H1 (cell line): ENCODE measurements at regions not wholly inside any gene's neighbourhood (a gene's known extent, or its start where the extent isn't known, plus 50 kb on each side); places are given as distances from the start of the nearest gene placed in this dataset.

ENCODE experiments used
- CTCF ChIA-PET: fragments of 300-600 bp; sonication (Branson Sonifier 250); formaldehyde crosslinking; loops from one replicate; lab custom pipeline; 2021; ENCODE audit not compliant: partially characterized antibody; lab: Charles Lee
- POLR2A ChIA-PET: fragments of 300-600 bp; sonication (Branson Sonifier 250); formaldehyde crosslinking; loops from one replicate; lab custom pipeline; 2021; ENCODE audit warnings: inconsistent platforms; ENCODE audit not compliant: partially characterized antibody; lab: Charles Lee
- DNase-seq, 2 experiments: peaks; one replicate each; pipeline versions ENCODE4 v3.0.0 to v3.0.0-alpha.2; 2010 to 2022; ENCODE audit warnings: low spot score in 2 of 2, low read depth in 1 of 2, mixed read lengths in 1 of 2
- FAIRE-seq: peaks from 2 replicates; lab custom pipeline; 2011; peaks lifted over from hg19 to GRCh38; lab: Jason Lieb, UNC
- H2AFZ ChIP-seq: 2 replicates; pipeline ENCODE4 v1.8.1; 2012; ENCODE audit warnings: low read length, inconsistent platforms
- H2AK5ac ChIP-seq: 2 replicates; pipeline ENCODE4 v1.6.1; 2013; ENCODE audit warnings: low read depth, low read length
- H2BK120ac ChIP-seq: replicated peaks from 2 replicates; pipeline ENCODE3; 2013; ENCODE audit warnings: low read depth, low read length, inconsistent platforms
- H2BK12ac ChIP-seq: 2 replicates; pipeline ENCODE4 v1.6.1; 2013; ENCODE audit warnings: low read depth, low read length
- H2BK15ac ChIP-seq: 2 replicates; pipeline ENCODE4 v1.6.1; 2013; ENCODE audit warnings: low read length
- H2BK20ac ChIP-seq: 2 replicates; pipeline ENCODE4 v1.6.1; 2013; ENCODE audit warnings: low read length
- H2BK5ac ChIP-seq: 2 replicates; pipeline ENCODE4 v1.6.1; 2013; ENCODE audit warnings: low read depth, low read length
- H3K14ac ChIP-seq: 2 replicates; pipeline ENCODE4 v1.6.1; 2013; ENCODE audit warnings: inconsistent platforms; ENCODE audit not compliant: insufficient read length
- H3K18ac ChIP-seq: 2 replicates; pipeline ENCODE4 v1.6.1; 2013; ENCODE audit warnings: low read length; ENCODE audit errors: extremely low read depth
- H3K23ac ChIP-seq: 2 replicates; pipeline ENCODE4 v1.6.1; 2013; ENCODE audit warnings: inconsistent platforms; ENCODE audit not compliant: insufficient read length
- H3K23me2 ChIP-seq: 2 replicates; pipeline ENCODE4 v1.6.1; 2013; ENCODE audit warnings: low read depth, low read length
- H3K27ac ChIP-seq: 2 replicates; pipeline ENCODE4 v1.6.1; 2011; ENCODE audit warnings: low read depth, low read length, inconsistent platforms
- H3K27me3 ChIP-seq, 4 experiments: replicated peaks in 1 of 4; 1 replicate in 1 of 4; 2 replicates in 3 of 4; pipeline versions ENCODE4 v1.6.1 to v1.8.1; 2011 to 2013; ENCODE audit warnings: low read length in 3 of 4, mild to moderate bottlenecking in 3 of 4, inconsistent platforms in 2 of 4, mixed read lengths in 2 of 4, moderate library complexity in 1 of 4; ENCODE audit not compliant: control insufficient read depth in 3 of 4, insufficient read depth in 3 of 4; ENCODE audit errors: extremely low read depth in 1 of 4
- H3K36me3 ChIP-seq, 4 experiments: 2 replicates each; pipeline versions ENCODE4 v1.6.1 to v1.8.1; 2011 to 2013; ENCODE audit warnings: mild to moderate bottlenecking in 4 of 4, low read length in 3 of 4, moderate library complexity in 2 of 4, control low read depth in 1 of 4, inconsistent platforms in 1 of 4; ENCODE audit not compliant: insufficient read depth in 4 of 4, control insufficient read depth in 2 of 4
- H3K4ac ChIP-seq: replicated peaks from 2 replicates; pipeline ENCODE3; 2013; ENCODE audit warnings: low read length, low read depth, mixed read lengths, inconsistent platforms; ENCODE audit not compliant: insufficient read length
- H3K4me1 ChIP-seq, 4 experiments: replicated peaks in 1 of 4; 1 replicate in 1 of 4; 2 replicates in 3 of 4; pipeline versions ENCODE4 v1.6.1 to v1.8.1; 2011 to 2013; ENCODE audit warnings: low read length in 3 of 4, inconsistent platforms in 2 of 4, mixed read lengths in 1 of 4; ENCODE audit not compliant: insufficient read depth in 4 of 4, control insufficient read depth in 3 of 4
- H3K4me2 ChIP-seq, 2 experiments: 2 replicates each; pipeline versions ENCODE4 v1.6.1 to v1.8.1; 2011 to 2013; ENCODE audit warnings: low read depth in 2 of 2, low read length in 2 of 2, control low read depth in 1 of 2, inconsistent platforms in 1 of 2, mild to moderate bottlenecking in 1 of 2; ENCODE audit not compliant: insufficient read depth in 1 of 2
- H3K4me3 ChIP-seq, 4 experiments: fragments of 200-600, 300-600 bp in 1 of 4; sonication (generic), shearing (Covaris generic), sonication (Bioruptor Twin) in 1 of 4; 2 replicates each; pipeline versions ENCODE4 v1.5.1 to v1.8.1; 2011 to 2016; ENCODE audit warnings: low read length in 4 of 4, low read depth in 3 of 4, control low read depth in 2 of 4, inconsistent platforms in 2 of 4, mild to moderate bottlenecking in 2 of 4, mixed read lengths in 1 of 4, moderate library complexity in 1 of 4; ENCODE audit not compliant: insufficient read depth in 2 of 4; ENCODE audit errors: extremely low read depth in 1 of 4
- H3K56ac ChIP-seq: replicated peaks from 2 replicates; pipeline ENCODE3; 2013; ENCODE audit warnings: low read depth, mild to moderate bottlenecking, mixed read lengths, low read length, inconsistent platforms; ENCODE audit not compliant: insufficient read length
- H3K79me1 ChIP-seq: 2 replicates; pipeline ENCODE4 v1.6.1; 2013; ENCODE audit warnings: low read depth, low read length, control low read depth
- H3K79me2 ChIP-seq, 2 experiments: 2 replicates each; pipeline versions ENCODE4 v1.6.1 to v1.8.1; 2012 to 2013; ENCODE audit warnings: low read length in 2 of 2, mild to moderate bottlenecking in 2 of 2, inconsistent platforms in 1 of 2; ENCODE audit not compliant: insufficient read depth in 2 of 2, control insufficient read depth in 1 of 2
- H3K9ac ChIP-seq, 4 experiments: replicated peaks in 1 of 4; 1 replicate in 1 of 4; 2 replicates in 3 of 4; pipeline versions ENCODE4 v1.6.1 to v1.8.1; 2011 to 2013; ENCODE audit warnings: low read depth in 3 of 4, low read length in 3 of 4, control low read depth in 2 of 4, mild to moderate bottlenecking in 2 of 4, moderate library complexity in 2 of 4, inconsistent platforms in 1 of 4; ENCODE audit errors: extremely low read depth in 1 of 4
- H3K9me3 ChIP-seq, 2 experiments: 2 replicates each; pipeline versions ENCODE4 v1.6.1 to v1.8.1; 2012 to 2013; ENCODE audit warnings: mild to moderate bottlenecking in 2 of 2, moderate library complexity in 2 of 2, control low read depth in 1 of 2, inconsistent platforms in 1 of 2, low read depth in 1 of 2, low read length in 1 of 2, mixed read lengths in 1 of 2; ENCODE audit not compliant: insufficient read depth in 2 of 2
- H4K20me1 ChIP-seq, 2 experiments: replicated peaks in 1 of 2; 2 replicates each; pipeline versions ENCODE3 to v1.8.1; 2011 to 2013; ENCODE audit warnings: inconsistent platforms in 2 of 2, low read length in 2 of 2, mild to moderate bottlenecking in 1 of 2; ENCODE audit not compliant: insufficient read depth in 2 of 2, control insufficient read depth in 1 of 2
- H4K5ac ChIP-seq: 2 replicates; pipeline ENCODE4 v1.6.1; 2013; ENCODE audit warnings: low read length, low read depth, mixed read lengths, inconsistent platforms; ENCODE audit not compliant: insufficient read length
- H4K8ac ChIP-seq: 2 replicates; pipeline ENCODE4 v1.8.0; 2013; ENCODE audit warnings: mild to moderate bottlenecking, moderate library complexity, low read length, inconsistent platforms; ENCODE audit not compliant: insufficient read depth; ENCODE audit errors: extremely low read depth
- H4K91ac ChIP-seq: replicated peaks from 2 replicates; pipeline ENCODE3; 2013; ENCODE audit warnings: low read length, mixed read lengths, inconsistent platforms; ENCODE audit not compliant: insufficient read length
- BACH1 ChIP-seq: IDR thresholded peaks from 2 replicates; pipeline ENCODE4 v1.6.1; 2012; ENCODE audit warnings: low read length, improper control_type of control experiment
- CBX5 ChIP-seq: fragments of 300-800, 300-1000 bp; sonication (generic); IDR thresholded peaks from 2 replicates; pipeline ENCODE4 v1.7.1; 2016; ENCODE audit warnings: antibody characterized with exemption, low read length, low read depth
- CEBPB ChIP-seq: IDR thresholded peaks from 2 replicates; pipeline ENCODE4 v1.6.1; 2012; ENCODE audit warnings: low read depth, low read length
- CREB1 ChIP-seq: IDR thresholded peaks from 2 replicates; pipeline ENCODE4 v1.6.1; 2012; ENCODE audit warnings: inconsistent platforms
- GABPA ChIP-seq: IDR thresholded peaks from 2 replicates; pipeline ENCODE4 v1.6.1; 2011; ENCODE audit warnings: mild to moderate bottlenecking, low read length, moderate library complexity, borderline replicate concordance; ENCODE audit not compliant: insufficient read depth
- HDAC6 ChIP-seq: IDR thresholded peaks from one replicate; pipeline ENCODE4 v1.7.1; 2012; ENCODE audit warnings: low read depth, mild to moderate bottlenecking, inconsistent platforms, low read length, moderate library complexity
- NANOG ChIP-seq: IDR thresholded peaks from 2 replicates; pipeline ENCODE4 v1.6.1; 2011; ENCODE audit warnings: low read length, low read depth, mild to moderate bottlenecking, inconsistent platforms; ENCODE audit not compliant: insufficient read depth, poor library complexity, severe bottlenecking
- NRF1 ChIP-seq: IDR thresholded peaks from 2 replicates; pipeline ENCODE4 v1.6.1; 2011; ENCODE audit warnings: mild to moderate bottlenecking, low read depth, low read length, improper control_type of control experiment
- POLR2A ChIP-seq, 2 experiments: IDR thresholded peaks; 1 replicate in 1 of 2; 2 replicates in 1 of 2; pipeline ENCODE4 v1.6.1; 2011; ENCODE audit warnings: low read depth in 2 of 2, low read length in 2 of 2, mild to moderate bottlenecking in 2 of 2; ENCODE audit errors: control extremely low read depth in 1 of 2
- POU5F1 ChIP-seq: IDR thresholded peaks from 2 replicates; pipeline ENCODE4 v1.6.1; 2011; ENCODE audit warnings: low read depth, mild to moderate bottlenecking, low read length, moderate library complexity
- SRF ChIP-seq: IDR thresholded peaks from 2 replicates; pipeline ENCODE4 v1.6.1; 2011; ENCODE audit warnings: mild to moderate bottlenecking, low read depth, low read length, moderate library complexity
- WGBS, 2 experiments: shearing (Covaris generic) in 1 of 2; methylation state at CpG; one replicate each; pipeline versions ENCODE4 v1.1.6 to v1.1.7; 2013 to 2015; ENCODE audit warnings: low lambda C conversion rate in 2 of 2, mixed read lengths in 2 of 2, inconsistent platforms in 1 of 2, low coverage in 1 of 2, missing lambda C conversion rate in 1 of 2; ENCODE audit not compliant: insufficient replicate concordance in 2 of 2, insufficient coverage in 1 of 2, insufficient read length in 1 of 2; ENCODE audit errors: extremely low coverage in 1 of 2, missing lambda C conversion rate in 1 of 2; 5-methylcytosine and 5-hydroxymethylcytosine counted together

- TF ChIP-seq CBX5: no peak
- TF ChIP-seq NRF1: no peak
- TF ChIP-seq POU5F1: no peak
- TF ChIP-seq SRF: no peak
- no peak for TF ChIP-seq POLR2A (IDR thresholded peaks at IDR 0.05; ENCODE audit: control extremely low read depth in 1 of 2, low read depth in 2 of 2, low read length in 2 of 2)
- no peak for TF ChIP-seq NANOG
- no peak for TF ChIP-seq HDAC6
- TF ChIP-seq CEBPB: no peak
- TF ChIP-seq GABPA: no peak
- no peak for TF ChIP-seq BACH1
- no peak for TF ChIP-seq CREB1
- no peak overlapping the region for H3K14ac ChIP-seq
- H2AK5ac ChIP-seq: no peak overlapping the region
- no peak overlapping the region for H3K4me2 ChIP-seq
- no peak overlapping the region for H2AFZ ChIP-seq
- no peak overlapping the region for H3K27ac ChIP-seq
- 85% methylated on average over 11 of the region's 11 CpGs; no CpG with 5 or more reads in 1 of the 2 experiments for WGBS, 2 experiments
- H3K4ac ChIP-seq: no peak overlapping the region
- no peak overlapping the region for H3K23ac ChIP-seq
- no peak overlapping the region for H2BK12ac ChIP-seq
- no peak overlapping the region for H2BK15ac ChIP-seq
- H3K36me3 ChIP-seq: no peaks in the 10 kb centered on the region
- H4K91ac ChIP-seq: no peak overlapping the region
- peaks cover 0 to 2% (median 0%) of the 10 kb centered on the region in 4 experiments; a peak in 1 of 7 replicates for H3K27me3 ChIP-seq
- H2BK5ac ChIP-seq: no peak overlapping the region
- no peaks in the 10 kb centered on the region for H3K79me2 ChIP-seq
- no peaks in the 10 kb centered on the region for H3K79me1 ChIP-seq
- POLR2A ChIA-PET: no interaction called here
- H4K8ac ChIP-seq: no peak overlapping the region
- H2BK120ac ChIP-seq: no peak overlapping the region
- H3K9me3 ChIP-seq: no peaks in the 10 kb centered on the region
- H3K4me1 ChIP-seq: peaks cover 0 to 10% (median 4%) of the 10 kb centered on the region in 4 experiments; a peak in 5 of 7 replicates
- H3K18ac ChIP-seq: no peak overlapping the region; the same call in 1 of the 2 replicates
- H2BK20ac ChIP-seq: no peak overlapping the region
- H3K23me2 ChIP-seq: no peaks in the 10 kb centered on the region
- H3K9ac ChIP-seq: no peak overlapping the region
- no peak for FAIRE-seq
- H4K20me1 ChIP-seq: no peaks in the 10 kb centered on the region
- no peak overlapping the region for H3K4me3 ChIP-seq
- no peak overlapping the region for H4K5ac ChIP-seq
- no peak overlapping the region for H3K56ac ChIP-seq
- no peak for DNase-seq
- CTCF ChIA-PET: interaction anchor here (0.8 to 2.1 kb wide), 6 partner anchors 16 to 77 kb away, joined by 3 to 7 read pairs (median 4); no protein-coding TSS in a partner anchor
These were observed 106.8 kb downstream of the TRIM29 start for GRCh38 chr11:120031156-120031555.
